HG03060 (cell line): ENCODE measurements at regions not wholly inside any gene's neighbourhood (a gene's known extent, or its start where the extent isn't known, plus 50 kb on each side); places are given as distances from the start of the nearest gene placed in this dataset.

Experiments used
- ATAC-seq: cut with Tn5 transposase; IDR thresholded peaks from one replicate; pipeline ENCODE4 v1.9.1; 2021; ENCODE audit warnings: low read depth, moderate number of reproducible peaks; ENCODE audit not compliant: unreplicated experiment

DNA sequence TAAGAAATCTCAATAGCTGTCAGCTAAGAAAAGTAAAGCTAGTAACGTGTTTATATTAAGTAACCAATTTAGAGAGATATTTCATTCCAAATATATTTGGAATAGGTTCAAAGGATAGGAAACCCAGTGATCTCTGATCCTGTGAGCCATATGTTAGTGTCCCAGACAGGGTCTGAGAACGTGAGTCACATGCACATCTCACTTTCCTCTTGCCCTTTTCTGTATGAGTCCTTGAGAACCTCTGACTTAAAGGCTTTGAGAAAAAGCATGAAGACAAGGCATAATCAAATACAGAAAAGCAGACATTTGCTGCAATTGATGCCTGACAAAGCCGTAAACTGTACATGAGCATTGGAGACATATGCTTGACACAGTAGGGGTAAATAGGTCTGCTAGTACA lies 655.1 kb upstream of the ADGRL3 start:
- no peak for ATAC-seq

DNA sequence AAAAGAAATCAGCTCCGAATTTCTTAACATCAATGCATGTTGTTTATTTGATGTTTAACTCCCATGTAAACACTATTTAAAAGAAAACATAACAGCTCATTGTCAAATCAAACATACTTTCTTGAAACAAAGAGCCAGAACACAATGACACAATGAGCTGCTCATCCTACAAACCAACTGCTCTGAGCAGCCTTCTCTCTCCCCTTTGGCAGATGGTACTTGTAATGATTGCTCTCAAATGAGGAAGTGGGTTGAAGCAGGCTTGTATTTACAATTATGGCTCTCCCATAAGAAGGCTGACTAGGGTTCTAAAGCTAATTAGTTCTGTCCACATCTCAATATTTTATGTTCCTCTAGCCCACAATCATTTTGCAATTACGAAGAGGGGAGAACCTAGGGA lies 637.8 kb upstream of the ADGRL3 start:
- no peak for ATAC-seq

DNA sequence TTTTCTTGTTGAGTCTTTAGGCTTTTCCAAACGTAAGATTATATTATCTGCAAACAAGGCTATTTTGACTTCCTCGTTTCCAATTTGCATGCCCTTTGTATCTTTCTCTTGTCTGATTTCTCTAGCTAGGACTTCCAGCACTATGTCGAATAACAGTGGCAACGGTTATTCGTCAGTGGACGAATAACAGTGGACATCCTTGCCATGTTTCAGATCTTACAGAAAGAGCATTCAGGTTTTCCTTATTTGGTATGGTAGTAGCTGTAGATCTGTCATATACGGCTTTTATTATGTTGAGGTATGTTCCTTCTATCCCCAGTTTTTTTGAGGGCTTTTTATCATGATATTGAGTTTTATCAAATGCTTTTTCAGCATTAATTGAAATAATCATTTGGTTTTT lies 634.6 kb upstream of the ADGRL3 start:
- ATAC-seq: no peak

DNA sequence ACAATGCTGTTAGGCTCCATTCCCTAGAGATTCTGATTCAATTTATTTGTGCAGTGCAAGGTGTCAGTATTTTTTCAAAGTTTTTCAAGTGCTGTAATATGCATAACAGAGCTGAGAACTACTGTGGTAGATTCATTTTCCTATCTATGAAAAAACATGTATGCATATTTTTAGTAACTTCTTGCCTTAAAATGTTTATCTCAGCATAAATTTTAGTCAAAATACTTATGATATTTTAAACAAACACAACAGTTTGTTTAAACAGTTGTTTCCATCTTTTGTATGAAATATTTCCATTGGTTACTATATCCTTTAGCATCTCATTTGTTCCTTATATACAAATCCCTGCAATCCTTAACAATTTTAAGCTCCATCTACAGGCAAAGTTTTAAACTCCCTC lies 624.8 kb upstream of the ADGRL3 start:
- ATAC-seq: no peak

DNA sequence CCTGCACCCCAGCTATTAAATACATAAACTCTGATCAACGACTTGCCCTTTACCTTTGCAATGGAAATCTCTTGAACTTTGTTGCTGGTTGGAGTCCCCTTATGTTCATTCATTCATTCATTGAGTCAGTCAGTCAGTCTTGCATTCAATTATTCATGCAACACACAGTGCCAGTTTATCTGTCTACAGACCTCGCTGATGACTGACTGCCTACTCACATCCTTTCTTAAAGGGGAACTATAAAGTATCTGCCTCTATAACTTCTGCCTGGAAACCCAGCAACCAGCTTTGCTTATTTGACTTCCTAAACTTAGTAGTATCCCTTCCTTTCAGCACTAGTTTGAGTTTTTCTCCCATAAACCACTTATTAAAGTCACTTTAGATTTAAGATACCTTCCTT lies 620.8 kb upstream of the ADGRL3 start:
- ATAC-seq: no peak

DNA sequence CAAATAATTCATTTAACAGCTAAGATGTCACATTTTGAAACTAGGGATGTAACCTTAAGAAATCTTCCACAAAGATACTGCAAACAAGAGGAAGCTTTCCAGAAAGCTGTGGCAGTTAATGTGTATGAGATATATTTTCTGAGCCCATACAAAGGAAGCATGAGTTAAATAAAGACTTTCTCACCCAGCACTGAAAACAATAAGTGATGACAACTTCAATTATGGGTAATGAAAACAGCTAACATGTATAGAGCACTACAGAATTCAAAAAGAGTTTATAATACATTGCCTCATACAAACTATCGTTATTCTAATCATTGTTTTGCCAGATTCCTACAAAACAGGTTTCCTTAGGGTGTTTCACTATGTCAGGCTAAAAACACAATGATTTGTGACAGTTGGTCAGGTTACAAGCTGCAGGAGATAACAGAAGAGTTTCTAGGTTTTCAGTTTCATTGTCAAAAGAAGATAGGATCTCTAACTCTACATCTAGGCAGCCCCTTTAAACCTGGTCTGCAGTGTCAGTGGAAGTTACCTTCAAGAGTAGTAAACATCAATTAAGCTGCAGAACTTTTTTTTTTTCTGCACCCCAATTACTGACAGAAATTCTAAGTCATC lies 618.1 kb upstream of the ADGRL3 start:
- no peak for ATAC-seq

DNA sequence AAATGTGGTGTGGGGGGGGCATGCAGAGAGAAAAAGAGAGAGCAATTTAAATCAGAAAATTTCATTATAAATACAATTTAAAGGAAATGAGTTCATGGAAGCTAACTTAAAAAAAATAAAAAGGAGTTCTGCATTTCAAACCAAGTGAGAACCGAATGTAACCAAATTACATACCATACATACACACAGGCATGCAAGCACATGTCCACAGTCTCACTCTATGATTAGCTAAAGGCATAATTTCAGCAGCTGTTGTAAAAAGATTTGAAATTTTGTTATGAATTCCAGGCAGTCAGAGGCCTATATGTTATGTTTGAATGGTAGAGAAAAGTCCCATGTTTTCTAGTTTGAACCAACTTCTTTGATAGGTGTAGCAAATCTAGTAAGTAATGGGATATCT lies 611.6 kb upstream of the ADGRL3 start:
- no peak for ATAC-seq

DNA sequence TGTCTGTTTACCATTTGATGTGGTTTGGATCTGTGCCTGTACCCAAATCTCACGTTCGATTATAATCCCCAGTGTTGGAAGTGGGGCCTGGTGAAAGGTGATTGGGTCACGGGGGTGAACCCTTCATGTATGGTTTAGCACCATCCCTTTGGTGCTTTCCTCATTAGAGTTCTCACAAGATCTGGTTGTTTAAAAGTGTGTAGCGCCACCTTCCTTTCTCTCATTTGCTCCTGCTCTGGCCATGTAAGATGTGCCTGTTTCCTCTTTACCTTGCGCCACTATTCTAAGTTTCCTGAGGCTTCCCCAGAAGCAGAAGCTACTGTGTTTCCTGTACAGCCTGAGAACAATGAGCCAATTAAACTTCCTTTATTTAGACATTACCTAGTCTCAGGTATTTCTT lies 610.7 kb upstream of the ADGRL3 start:
- ATAC-seq: no peak

DNA sequence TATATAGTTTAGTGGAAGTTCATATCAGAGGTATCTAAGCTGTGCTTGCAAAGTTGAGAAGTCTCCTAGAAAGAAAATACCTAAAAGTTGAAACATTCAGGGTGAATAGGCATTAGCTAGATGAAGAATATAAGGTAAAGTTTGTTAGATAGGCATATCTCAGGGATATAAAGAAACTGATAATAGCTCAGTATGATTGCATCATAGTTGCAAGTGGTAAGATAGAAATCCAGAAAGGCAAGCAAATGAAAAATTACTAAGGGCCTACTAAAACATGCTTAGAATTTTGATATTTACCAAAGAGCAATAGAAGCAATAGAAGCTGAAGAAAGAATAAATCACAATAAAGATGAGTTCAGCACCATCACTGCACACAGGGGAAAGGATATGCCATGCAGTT lies 610.0 kb upstream of the ADGRL3 start:
- ATAC-seq: no peak

DNA sequence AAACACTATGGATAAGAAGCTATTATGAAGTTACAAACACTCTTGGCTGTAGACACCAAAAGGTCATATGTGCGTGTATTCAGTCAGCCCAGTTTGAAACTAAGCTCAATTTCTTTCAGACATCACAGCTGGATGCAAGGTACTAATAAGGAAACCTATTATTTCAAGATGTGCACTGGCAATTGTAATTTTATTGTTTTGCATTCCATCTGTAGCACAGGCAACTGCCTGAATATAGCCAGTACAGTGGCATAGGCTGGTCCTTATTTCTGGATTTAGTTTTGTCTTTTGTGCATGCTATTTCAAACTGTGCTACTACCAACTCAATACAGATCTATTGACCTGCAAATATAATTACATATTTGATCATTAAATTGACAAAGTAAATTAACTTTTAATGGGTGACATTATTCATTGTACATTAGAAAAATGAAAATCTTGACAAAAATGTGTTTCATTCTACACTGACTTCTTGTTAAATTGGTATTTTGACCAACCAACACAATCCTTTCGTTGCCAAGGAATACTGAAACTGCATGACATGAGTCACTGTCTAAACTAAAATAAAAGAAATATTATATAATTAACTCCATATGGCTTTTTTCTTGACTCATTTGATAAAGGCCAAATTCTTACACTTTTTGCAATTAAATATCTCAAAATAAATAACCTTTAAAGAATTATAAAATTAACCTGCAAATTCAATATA lies 594.3 kb upstream of the ADGRL3 start:
- ATAC-seq: no peak

DNA sequence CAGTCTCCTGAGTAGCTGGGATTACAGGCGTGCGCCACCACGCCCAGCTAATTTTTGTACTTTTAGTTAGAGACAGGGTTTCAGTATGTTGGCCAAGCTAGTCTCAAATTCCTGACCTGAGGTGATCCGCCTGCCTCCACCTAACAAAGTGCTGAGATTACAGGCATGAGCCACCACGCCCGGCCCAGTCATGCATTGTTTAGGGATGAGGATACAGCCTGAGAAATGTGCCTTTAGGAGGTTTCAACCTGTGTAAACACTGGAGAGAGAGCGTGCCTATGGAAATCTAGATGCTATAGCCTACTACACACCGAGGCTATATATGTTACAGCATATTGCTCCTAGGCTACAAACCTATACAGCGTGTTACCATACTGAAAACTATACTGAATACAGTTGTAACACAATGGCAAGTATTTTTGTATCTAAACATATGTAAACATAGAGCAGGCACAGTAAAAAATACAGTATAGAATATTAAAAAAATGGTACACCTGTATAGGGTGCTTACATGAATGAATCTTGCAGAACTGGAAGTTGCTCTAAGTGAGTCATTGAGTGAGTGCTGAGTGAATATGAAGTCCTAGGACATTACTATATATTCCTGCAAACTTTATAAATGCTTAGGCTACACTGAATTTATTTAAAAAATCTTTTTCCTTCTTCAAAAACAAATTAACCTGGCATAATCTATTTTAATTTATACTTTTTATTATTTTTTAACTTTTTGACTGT lies 588.2 kb upstream of the ADGRL3 start:
- ATAC-seq: no peak

DNA sequence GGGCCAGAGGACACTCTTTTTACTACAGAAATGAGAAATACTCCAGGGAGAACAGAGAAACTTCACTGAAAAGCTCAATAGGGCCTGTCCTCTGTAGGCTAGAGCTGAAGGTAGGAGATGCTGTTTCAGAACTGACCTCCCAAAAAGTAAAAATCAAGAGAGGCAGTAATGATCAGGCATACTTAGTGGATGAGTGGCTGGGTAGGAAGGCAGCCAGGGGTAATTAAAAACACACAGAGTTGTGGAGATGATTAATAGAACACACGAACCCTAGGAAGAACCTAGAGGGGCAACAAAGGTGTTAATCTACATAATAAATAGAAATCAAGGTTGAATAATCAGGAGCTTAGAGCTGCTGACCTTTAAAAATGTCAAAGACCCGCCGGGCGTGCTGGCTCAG lies 582.4 kb upstream of the ADGRL3 start:
- ATAC-seq: no peak

DNA sequence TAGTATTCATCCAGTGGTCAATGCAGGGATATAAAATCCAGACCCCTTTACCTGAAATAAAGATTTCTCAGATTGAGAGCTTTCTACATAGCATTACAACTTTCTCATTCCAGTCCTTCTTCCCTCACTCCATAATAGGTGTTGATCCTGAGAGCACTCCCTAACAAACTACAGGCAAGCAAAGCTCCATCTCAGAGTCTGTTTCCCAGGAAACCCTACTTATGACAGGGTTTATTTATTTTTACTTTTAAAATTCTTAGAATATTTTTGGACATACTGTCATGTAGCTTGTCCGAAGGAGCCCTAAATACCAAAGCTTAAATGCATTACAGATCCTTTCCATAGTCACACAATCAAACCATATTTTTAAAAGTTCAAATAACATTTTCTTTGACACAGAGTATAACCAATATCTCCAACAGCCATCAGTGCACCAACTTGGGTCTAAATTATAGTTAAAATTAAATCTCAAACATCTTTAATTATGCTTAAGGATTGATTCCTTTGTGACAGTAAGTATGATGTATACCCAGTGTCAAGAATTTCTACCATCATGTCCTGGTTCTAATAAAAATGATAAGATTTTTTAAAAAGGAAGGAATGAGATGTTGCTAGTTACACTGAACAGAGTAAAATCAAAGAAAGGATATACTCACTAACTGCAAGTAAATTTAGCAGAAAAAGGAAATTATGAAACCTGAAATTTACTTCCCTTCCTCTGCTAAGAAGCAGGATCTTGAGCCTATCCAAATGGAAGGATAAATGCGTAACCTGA lies 580.4 kb upstream of the ADGRL3 start:
- ATAC-seq: no peak

DNA sequence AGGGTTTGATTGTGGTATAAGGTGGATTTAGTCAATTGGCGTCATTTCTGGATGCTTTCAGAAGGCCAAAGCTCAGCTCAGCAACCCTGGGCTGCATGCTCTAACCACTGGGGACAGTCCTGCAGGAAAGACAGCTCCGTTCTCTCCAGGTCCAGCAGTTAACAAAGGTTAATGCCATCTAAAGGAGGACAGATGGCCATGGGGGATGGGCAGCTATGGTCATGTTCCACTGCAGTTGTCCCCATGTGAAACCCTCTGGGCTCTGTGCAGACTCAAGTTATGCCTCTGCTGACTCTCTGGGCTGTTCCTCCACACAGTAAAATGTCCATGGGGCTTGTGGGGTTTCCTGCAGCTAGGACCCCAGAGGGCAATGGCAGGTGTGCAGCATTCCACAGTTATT lies 562.1 kb upstream of the ADGRL3 start:
- no peak for ATAC-seq

DNA sequence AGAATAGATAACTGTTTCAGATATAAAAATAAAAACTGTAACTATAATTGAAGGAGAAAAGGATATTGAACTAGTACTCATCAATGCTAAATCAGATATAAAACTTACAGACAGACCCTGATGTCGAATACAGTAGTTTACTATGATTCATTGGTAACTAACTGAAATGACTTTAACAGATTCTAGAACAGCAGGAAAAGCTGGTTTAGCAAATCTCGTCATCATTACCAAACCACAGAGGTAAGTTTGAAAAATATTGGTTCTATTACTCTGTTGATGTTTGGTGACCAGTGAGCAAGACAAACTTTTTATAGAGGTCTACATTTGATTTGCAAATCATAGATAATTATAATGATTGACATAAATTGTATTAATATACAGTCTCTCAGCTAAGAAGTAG lies 551.4 kb upstream of the ADGRL3 start:
- ATAC-seq: no peak

DNA sequence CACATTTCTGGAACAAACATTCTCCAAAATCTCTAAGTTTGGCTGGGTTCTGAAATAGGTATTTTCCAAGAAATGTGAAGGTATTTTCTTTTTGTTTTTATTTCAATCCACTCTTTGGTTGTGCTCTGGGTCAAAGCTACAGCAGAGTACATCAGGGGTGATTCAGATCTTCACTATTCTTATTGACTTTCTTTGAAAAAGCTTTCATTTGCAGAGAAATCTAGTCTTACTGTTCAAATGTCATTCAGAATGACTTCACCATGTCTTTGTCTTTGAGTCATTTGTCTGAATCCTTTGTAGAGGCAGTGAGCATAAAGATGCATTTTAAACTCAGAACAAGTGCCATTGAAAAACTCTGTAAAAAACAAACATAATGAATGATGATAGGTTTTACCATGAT lies 547.2 kb upstream of the ADGRL3 start:
- no peak for ATAC-seq

DNA sequence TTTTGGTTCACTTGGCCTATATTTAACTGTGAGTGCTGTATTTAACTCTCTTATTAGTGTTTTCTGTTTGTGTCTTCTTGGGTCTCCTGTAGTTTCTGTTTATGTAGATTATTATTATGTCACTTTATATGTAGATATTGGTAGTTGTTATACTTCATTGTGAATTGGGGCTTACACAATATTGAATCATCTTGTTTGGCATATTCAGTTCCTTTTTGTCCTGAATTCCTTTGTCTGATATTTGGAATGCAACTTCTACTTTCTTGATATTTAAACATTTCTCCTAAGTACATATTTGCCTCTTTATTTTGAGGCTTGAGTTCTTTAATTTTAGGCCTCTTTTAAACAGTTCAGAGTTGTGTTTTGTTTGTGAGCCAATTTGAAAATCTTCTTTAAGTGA lies 544.8 kb upstream of the ADGRL3 start:
- no peak for ATAC-seq

DNA sequence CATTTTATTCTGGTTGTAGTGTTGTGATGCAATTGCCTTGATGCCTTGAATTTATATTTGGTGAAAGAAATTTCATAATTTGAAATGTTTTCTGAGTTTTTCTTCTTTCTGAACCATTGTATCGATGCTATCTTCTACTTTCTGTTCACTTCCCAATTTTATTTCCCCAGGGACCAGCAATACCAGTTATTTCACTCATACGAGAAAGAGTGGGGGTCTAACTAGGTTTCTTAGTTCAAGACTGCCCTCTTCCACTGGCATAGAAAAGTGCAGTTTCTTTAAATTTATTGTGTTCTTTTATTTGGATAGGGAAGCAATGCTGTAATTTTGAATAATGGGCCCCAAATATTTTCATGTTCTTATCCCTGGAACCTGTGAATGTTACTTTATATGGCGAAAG lies 544.0 kb upstream of the ADGRL3 start:
- no peak for ATAC-seq

DNA sequence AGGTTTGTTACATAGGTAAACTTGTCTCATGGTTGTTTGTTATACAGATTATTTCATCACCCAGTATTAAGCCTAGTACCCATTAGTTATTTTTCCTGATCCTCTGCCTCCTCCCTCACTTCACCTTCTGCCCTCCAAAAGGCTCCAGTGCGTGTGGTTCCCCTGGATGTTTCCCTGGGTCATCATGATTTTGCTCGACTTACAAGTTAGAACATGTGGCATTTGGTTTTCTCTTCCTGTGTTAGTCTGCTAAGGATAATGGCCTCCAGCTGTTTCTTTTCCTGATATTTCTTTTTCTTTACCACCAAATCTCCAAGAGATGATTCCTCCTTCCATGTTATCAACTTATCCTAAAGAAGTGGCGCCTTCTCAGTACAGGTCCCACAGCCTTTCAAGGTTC lies 543.1 kb upstream of the ADGRL3 start:
- no peak for ATAC-seq

DNA sequence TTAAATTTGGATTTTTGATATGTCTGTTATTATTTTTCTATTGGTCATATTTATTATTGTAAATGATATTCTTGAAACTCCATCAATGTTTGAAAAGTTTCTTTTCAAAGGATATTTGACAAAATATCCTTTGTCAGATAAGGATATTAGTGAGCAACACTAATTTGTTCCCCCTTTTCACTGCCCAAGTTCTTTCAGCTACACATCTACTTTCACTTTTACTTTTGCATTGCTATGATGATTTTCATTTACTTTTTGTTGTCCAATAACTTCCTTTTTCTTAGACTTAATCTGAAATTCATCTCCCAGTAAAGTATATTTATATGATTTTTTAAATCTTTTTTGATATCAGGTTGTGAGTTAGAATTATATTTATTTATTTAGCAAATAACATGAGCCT lies 542.3 kb upstream of the ADGRL3 start:
- ATAC-seq: no peak

DNA sequence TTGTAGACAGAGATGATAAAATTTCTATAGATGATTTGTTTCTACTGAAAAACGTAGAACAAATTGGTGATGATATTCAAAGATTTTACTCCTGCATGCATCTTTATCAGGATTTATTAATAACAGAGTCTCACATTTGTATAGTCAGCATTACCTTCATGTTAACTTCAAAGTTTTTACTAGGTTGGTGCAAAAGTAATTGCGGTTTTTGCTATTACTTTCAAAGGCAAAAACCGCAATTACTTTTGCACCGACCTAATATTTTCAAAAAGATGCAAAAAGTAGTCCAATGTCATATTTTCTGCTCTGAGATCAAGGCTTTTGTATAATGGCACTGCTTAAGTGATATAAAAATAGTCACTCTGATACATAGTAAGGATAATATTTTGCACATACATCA lies 536.4 kb upstream of the ADGRL3 start:
- no peak for ATAC-seq
